NB4 (cell line): ENCODE measurements at regions not wholly inside any gene's neighbourhood (a gene's known extent, or its start where the extent isn't known, plus 50 kb on each side); places are given as distances from the start of the nearest gene placed in this dataset.

ENCODE experiments used
- MYC ChIP-seq: IDR thresholded peaks from 2 replicates; pipeline ENCODE4 v1.6.1; 2011; ENCODE audit warnings: low read depth, low read length
- POLR2A ChIP-seq: IDR thresholded peaks from 2 replicates; pipeline ENCODE4 v1.6.1; 2011; ENCODE audit warnings: mild to moderate bottlenecking; ENCODE audit not compliant: insufficient read length; ENCODE audit errors: extremely low read depth
- TF ChIP-seq, protein P1 (sequence below): IDR thresholded peaks from one replicate; pipeline ENCODE4 v1.5.1; 2012; ENCODE audit warnings: low read depth, low read length
- TF ChIP-seq, protein P2 (sequence below): IDR thresholded peaks from 2 replicates; pipeline ENCODE4 v1.6.1; 2011; ENCODE audit warnings: low read depth, low read length

DNA sequence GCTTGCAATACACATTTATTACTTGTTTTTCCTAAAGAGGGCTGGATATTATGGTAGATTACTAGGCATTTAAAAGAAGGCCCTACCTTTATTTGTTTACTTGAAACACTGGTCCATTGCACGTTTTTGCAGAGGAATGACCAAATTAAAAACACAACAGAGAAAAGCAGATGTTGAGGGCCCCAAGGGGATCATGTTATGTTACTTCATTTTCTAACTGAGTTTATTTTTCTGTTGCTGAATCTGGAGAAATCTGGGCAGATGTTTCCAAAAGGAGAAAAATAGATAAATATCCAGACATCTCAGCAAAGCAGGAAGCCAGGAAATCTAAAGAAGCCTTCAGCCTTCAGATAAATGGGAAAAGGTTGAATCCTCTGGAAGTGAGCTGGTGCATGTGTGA is 353.0 kb downstream of the NDFIP2 start:
- TF ChIP-seq, protein P1, sequence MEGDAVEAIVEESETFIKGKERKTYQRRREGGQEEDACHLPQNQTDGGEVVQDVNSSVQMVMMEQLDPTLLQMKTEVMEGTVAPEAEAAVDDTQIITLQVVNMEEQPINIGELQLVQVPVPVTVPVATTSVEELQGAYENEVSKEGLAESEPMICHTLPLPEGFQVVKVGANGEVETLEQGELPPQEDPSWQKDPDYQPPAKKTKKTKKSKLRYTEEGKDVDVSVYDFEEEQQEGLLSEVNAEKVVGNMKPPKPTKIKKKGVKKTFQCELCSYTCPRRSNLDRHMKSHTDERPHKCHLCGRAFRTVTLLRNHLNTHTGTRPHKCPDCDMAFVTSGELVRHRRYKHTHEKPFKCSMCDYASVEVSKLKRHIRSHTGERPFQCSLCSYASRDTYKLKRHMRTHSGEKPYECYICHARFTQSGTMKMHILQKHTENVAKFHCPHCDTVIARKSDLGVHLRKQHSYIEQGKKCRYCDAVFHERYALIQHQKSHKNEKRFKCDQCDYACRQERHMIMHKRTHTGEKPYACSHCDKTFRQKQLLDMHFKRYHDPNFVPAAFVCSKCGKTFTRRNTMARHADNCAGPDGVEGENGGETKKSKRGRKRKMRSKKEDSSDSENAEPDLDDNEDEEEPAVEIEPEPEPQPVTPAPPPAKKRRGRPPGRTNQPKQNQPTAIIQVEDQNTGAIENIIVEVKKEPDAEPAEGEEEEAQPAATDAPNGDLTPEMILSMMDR, result no peak
- TF ChIP-seq POLR2A, result no peak
- TF ChIP-seq, protein P2, sequence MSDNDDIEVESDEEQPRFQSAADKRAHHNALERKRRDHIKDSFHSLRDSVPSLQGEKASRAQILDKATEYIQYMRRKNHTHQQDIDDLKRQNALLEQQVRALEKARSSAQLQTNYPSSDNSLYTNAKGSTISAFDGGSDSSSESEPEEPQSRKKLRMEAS, result no peak
- TF ChIP-seq MYC, result no peak
